RWPE2 (cell line): ENCODE measurements at regions not wholly inside any gene's neighbourhood (a gene's known extent, or its start where the extent isn't known, plus 50 kb on each side); places are given as distances from the start of the nearest gene placed in this dataset.

Experiments used
- ATAC-seq: fragments of 200-7000 bp; cut with Tn5 transposase; 3 replicates; pipeline ENCODE4 v1.9.1; 2021; ENCODE audit warnings: low read depth
- DNase-seq: peaks from one replicate; pipeline ENCODE4 v3.0.0-alpha.2; 2020; ENCODE audit warnings: low spot score
- H3K27ac ChIP-seq: fragments of 450-650 bp; 2 replicates; pipeline ENCODE4 v1.5.1; 2017; ENCODE audit warnings: mild to moderate bottlenecking; ENCODE audit not compliant: poor library complexity, severe bottlenecking
- H3K27me3 ChIP-seq: fragments of 250-450 bp; sonication (Bioruptor Pico); 2 replicates; pipeline ENCODE4 v1.5.1; 2021; ENCODE audit warnings: mild to moderate bottlenecking, moderate library complexity; ENCODE audit not compliant: insufficient read depth, poor library complexity, severe bottlenecking
- H3K36me3 ChIP-seq: fragments of 250-450 bp; sonication (Bioruptor Pico); 2 replicates; pipeline ENCODE4 v1.5.1; 2020; ENCODE audit warnings: low read depth, mild to moderate bottlenecking, moderate library complexity
- H3K4me1 ChIP-seq: fragments of 250-450 bp; sonication (Bioruptor Pico); 2 replicates; pipeline ENCODE4 v1.5.1; 2021; ENCODE audit warnings: mild to moderate bottlenecking, moderate library complexity; ENCODE audit not compliant: insufficient read depth, poor library complexity, severe bottlenecking
- H3K4me3 ChIP-seq: fragments of 250-450 bp; sonication (Bioruptor Pico); 2 replicates; pipeline ENCODE4 v1.5.1; 2021; ENCODE audit warnings: mild to moderate bottlenecking, moderate library complexity; ENCODE audit not compliant: severe bottlenecking
- H3K9me3 ChIP-seq: fragments of 250-450 bp; sonication (Bioruptor Pico); 2 replicates; pipeline ENCODE4 v1.5.1; 2021; ENCODE audit warnings: mild to moderate bottlenecking, moderate library complexity; ENCODE audit not compliant: severe bottlenecking
- TF ChIP-seq, protein P1 (sequence below): fragments of 450-650 bp; IDR thresholded peaks from one replicate; pipeline ENCODE4 v1.5.1; 2017; ENCODE audit warnings: mild to moderate bottlenecking, moderate library complexity; ENCODE audit not compliant: poor library complexity, severe bottlenecking

GRCh38 chr1:67525053-67525760 is 95.0 kb upstream of the SERBP1 start:
- H3K9me3 ChIP-seq = no peaks in the 10 kb centered on the region
- no peaks in the 10 kb centered on the region for H3K36me3 ChIP-seq
- TF ChIP-seq, protein P1, sequence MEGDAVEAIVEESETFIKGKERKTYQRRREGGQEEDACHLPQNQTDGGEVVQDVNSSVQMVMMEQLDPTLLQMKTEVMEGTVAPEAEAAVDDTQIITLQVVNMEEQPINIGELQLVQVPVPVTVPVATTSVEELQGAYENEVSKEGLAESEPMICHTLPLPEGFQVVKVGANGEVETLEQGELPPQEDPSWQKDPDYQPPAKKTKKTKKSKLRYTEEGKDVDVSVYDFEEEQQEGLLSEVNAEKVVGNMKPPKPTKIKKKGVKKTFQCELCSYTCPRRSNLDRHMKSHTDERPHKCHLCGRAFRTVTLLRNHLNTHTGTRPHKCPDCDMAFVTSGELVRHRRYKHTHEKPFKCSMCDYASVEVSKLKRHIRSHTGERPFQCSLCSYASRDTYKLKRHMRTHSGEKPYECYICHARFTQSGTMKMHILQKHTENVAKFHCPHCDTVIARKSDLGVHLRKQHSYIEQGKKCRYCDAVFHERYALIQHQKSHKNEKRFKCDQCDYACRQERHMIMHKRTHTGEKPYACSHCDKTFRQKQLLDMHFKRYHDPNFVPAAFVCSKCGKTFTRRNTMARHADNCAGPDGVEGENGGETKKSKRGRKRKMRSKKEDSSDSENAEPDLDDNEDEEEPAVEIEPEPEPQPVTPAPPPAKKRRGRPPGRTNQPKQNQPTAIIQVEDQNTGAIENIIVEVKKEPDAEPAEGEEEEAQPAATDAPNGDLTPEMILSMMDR = no peak
- DNase-seq (no peak), ATAC-seq (no peak)
- H3K27ac ChIP-seq = no peak overlapping the region
- no peaks in the 10 kb centered on the region for H3K27me3 ChIP-seq
- peaks cover under 1% of the 10 kb centered on the region for H3K4me1 ChIP-seq
- H3K4me3 ChIP-seq = no peak overlapping the region

DNA sequence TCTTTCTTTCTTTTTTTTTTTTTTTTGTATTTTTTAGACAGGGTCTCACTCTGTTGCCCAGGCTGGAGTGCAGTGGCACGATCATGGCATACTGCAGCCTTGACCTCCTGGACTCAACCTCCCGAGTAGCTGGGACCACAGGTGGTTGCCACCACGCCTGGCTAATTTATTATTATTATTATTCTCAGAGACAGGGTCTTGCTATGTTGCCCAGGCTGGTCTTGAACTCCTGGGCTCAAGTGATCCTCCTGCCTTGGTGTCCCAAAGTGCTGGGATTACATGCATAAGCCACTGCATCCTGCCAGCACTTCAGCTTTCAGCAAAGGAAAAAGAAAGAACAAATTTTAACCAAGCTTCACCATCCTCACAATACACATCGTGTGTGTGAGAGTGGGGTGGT is 97.9 kb upstream of the SERBP1 start:
- Histone ChIP-seq H3K4me1 (peaks cover 12% of the 10 kb centered on the region), H3K36me3 (no peaks in the 10 kb centered on the region), H3K27me3 (no peaks in the 10 kb centered on the region), H3K9me3 (peaks cover 3% of the 10 kb centered on the region), H3K4me3 (no peak overlapping the region), H3K27ac (no peak overlapping the region)
- TF ChIP-seq, protein P1 = no peak
- ATAC-seq (no peak), DNase-seq (no peak)

GRCh38 chr1:67530071-67530470 is 99.9 kb upstream of the SERBP1 start:
- ATAC-seq (no peak), DNase-seq (no peak)
- no peaks in the 10 kb centered on the region for H3K27me3 ChIP-seq
- TF ChIP-seq, protein P1 = no peak
- H3K27ac ChIP-seq = no peak overlapping the region
- no peaks in the 10 kb centered on the region for H3K36me3 ChIP-seq
- H3K9me3 ChIP-seq = peaks cover 3% of the 10 kb centered on the region
- peaks cover 12% of the 10 kb centered on the region for H3K4me1 ChIP-seq
- no peak overlapping the region for H3K4me3 ChIP-seq

- H3K4me3 ChIP-seq = no peak overlapping the region
Observed at GRCh38 chr1:67532452-67533216, 102.4 kb upstream of the SERBP1 start.

More at GRCh38 chr1:67532452-67533216, 102.4 kb upstream of the SERBP1 start:
- no peaks in the 10 kb centered on the region for H3K27me3 ChIP-seq
- ATAC-seq (peak; percentile 54), DNase-seq (no peak)
- H3K27ac ChIP-seq = no peak overlapping the region
- H3K4me1 ChIP-seq = peaks cover 12% of the 10 kb centered on the region
- peaks cover 3% of the 10 kb centered on the region for H3K9me3 ChIP-seq
- TF ChIP-seq, protein P1 = peak; percentile 84
- H3K36me3 ChIP-seq = no peaks in the 10 kb centered on the region
